H9 (cell line): ENCODE measurements at regions not wholly inside any gene's neighbourhood (a gene's known extent, or its start where the extent isn't known, plus 50 kb on each side); places are given as distances from the start of the nearest gene placed in this dataset.

Experiments used
- DNase-seq: peaks from one replicate; pipeline ENCODE4 v3.0.0-alpha.2; 2017
- H2AFZ ChIP-seq: one replicate; pipeline ENCODE4 v1.6.1; 2013; ENCODE audit warnings: mild to moderate bottlenecking, low read length, control low read depth, moderate library complexity
- H2AK5ac ChIP-seq: 2 replicates; pipeline ENCODE4 v1.6.1; 2013; ENCODE audit warnings: low read length, control low read depth, mixed read lengths; ENCODE audit not compliant: insufficient read length
- H2BK120ac ChIP-seq: one replicate; pipeline ENCODE4 v1.6.1; 2013; ENCODE audit warnings: low read depth, mild to moderate bottlenecking, low read length, control low read depth, inconsistent platforms; ENCODE audit not compliant: poor library complexity, severe bottlenecking
- H2BK12ac ChIP-seq: 2 replicates; pipeline ENCODE4 v1.6.1; 2013; ENCODE audit warnings: low read length, control low read depth, mixed read lengths, low read depth; ENCODE audit not compliant: insufficient read length
- H2BK15ac ChIP-seq: 2 replicates; pipeline ENCODE4 v1.6.1; 2013; ENCODE audit warnings: low read depth, low read length, control low read depth
- H2BK20ac ChIP-seq: one replicate; pipeline ENCODE4 v1.6.1; 2013; ENCODE audit warnings: low read depth, mild to moderate bottlenecking, low read length, control low read depth, inconsistent platforms; ENCODE audit not compliant: poor library complexity, severe bottlenecking
- H2BK5ac ChIP-seq: 2 replicates; pipeline ENCODE4 v1.6.1; 2013; ENCODE audit warnings: low read length, control low read depth, mixed read lengths; ENCODE audit not compliant: insufficient read length
- H3K14ac ChIP-seq: 2 replicates; pipeline ENCODE4 v1.6.1; 2013; ENCODE audit warnings: low read length, control low read depth; ENCODE audit not compliant: insufficient read depth
- H3K18ac ChIP-seq: 2 replicates; pipeline ENCODE4 v1.6.1; 2013; ENCODE audit warnings: low read depth, mild to moderate bottlenecking, mixed read lengths, low read length, control low read depth; ENCODE audit not compliant: insufficient read length
- H3K23ac ChIP-seq: 2 replicates; pipeline ENCODE4 v1.6.1; 2013; ENCODE audit warnings: low read length, control low read depth, mixed read lengths, low read depth; ENCODE audit not compliant: insufficient read length
- H3K23me2 ChIP-seq: 2 replicates; pipeline ENCODE4 v1.6.1; 2013; ENCODE audit warnings: low read depth, mild to moderate bottlenecking, mixed read lengths, low read length, control low read depth; ENCODE audit not compliant: insufficient read length, poor library complexity, severe bottlenecking
- H3K27ac ChIP-seq: 2 replicates; pipeline ENCODE4 v1.5.1; 2013; ENCODE audit warnings: low read length, control low read depth, mixed read lengths, low read depth; ENCODE audit not compliant: insufficient read length
- H3K27me3 ChIP-seq: 2 replicates; pipeline ENCODE4 v1.6.1; 2013; ENCODE audit warnings: low read length, control low read depth, inconsistent platforms; ENCODE audit not compliant: insufficient read depth
- H3K4ac ChIP-seq: 2 replicates; pipeline ENCODE4 v1.6.1; 2013; ENCODE audit warnings: low read depth, mild to moderate bottlenecking, control low read depth, inconsistent platforms, low read length, moderate library complexity
- H3K4me1 ChIP-seq: 2 replicates; pipeline ENCODE4 v1.6.1; 2013; ENCODE audit warnings: low read length, control low read depth, inconsistent platforms; ENCODE audit not compliant: insufficient read depth
- H3K4me2 ChIP-seq: 2 replicates; pipeline ENCODE4 v1.6.1; 2013; ENCODE audit warnings: low read length, control low read depth, mixed read lengths; ENCODE audit not compliant: insufficient read length, insufficient read depth
- H3K56ac ChIP-seq: 2 replicates; pipeline ENCODE4 v1.6.1; 2013; ENCODE audit warnings: low read depth, mild to moderate bottlenecking, mixed read lengths, low read length, control low read depth; ENCODE audit not compliant: insufficient read length
- H3K79me1 ChIP-seq: 2 replicates; pipeline ENCODE4 v1.6.1; 2013; ENCODE audit warnings: low read depth, mild to moderate bottlenecking, moderate library complexity, low read length, control low read depth, inconsistent platforms; ENCODE audit not compliant: insufficient read depth, poor library complexity, severe bottlenecking
- H3K79me2 ChIP-seq: 2 replicates; pipeline ENCODE4 v1.6.1; 2013; ENCODE audit warnings: low read length, control low read depth, inconsistent platforms; ENCODE audit not compliant: insufficient read depth
- H3K9ac ChIP-seq: 2 replicates; pipeline ENCODE4 v1.6.1; 2013; ENCODE audit warnings: low read length, control low read depth, mixed read lengths; ENCODE audit not compliant: insufficient read length; ENCODE audit errors: extremely low read depth
- H3K9me3 ChIP-seq: one replicate; pipeline ENCODE4 v1.6.1; 2013; ENCODE audit warnings: low read depth, low read length, inconsistent platforms; ENCODE audit not compliant: control insufficient read depth
- H3T11ph ChIP-seq: one replicate; pipeline ENCODE4 v1.6.1; 2013; ENCODE audit warnings: mild to moderate bottlenecking, low read length, control low read depth, inconsistent platforms
- H4K20me1 ChIP-seq: one replicate; pipeline ENCODE4 v1.6.1; 2013; ENCODE audit not compliant: control insufficient read depth, insufficient read length, insufficient read depth
- H4K5ac ChIP-seq: 2 replicates; pipeline ENCODE4 v1.6.1; 2013; ENCODE audit warnings: low read depth, mild to moderate bottlenecking, mixed read lengths, low read length, control low read depth; ENCODE audit not compliant: insufficient read length
- H4K8ac ChIP-seq: replicated peaks from 2 replicates; pipeline ENCODE4 v1.6.1; 2013; ENCODE audit warnings: low read length, control low read depth, mixed read lengths, low read depth; ENCODE audit not compliant: insufficient read length
- H4K91ac ChIP-seq: 2 replicates; pipeline ENCODE4 v1.6.1; 2013; ENCODE audit warnings: low read depth, mild to moderate bottlenecking, moderate library complexity, mixed read lengths, low read length, control low read depth; ENCODE audit not compliant: insufficient read length
- H3K27ac Mint-ChIP-seq, 3 experiments: 2 replicates in 2 of 3; 3 replicates in 1 of 3; pipeline ENCODE4 v1.8.0; 2020 to 2021; ENCODE audit warnings: mixed read lengths in 3 of 3, mild to moderate bottlenecking in 1 of 3, moderate library complexity in 1 of 3
- H3K27me3 Mint-ChIP-seq: 2 replicates; pipeline ENCODE4 v1.8.0; 2021; ENCODE audit warnings: low read depth, mild to moderate bottlenecking, moderate library complexity, mixed read lengths
- H3K36me3 Mint-ChIP-seq, 3 experiments: 2 replicates in 2 of 3; 3 replicates in 1 of 3; pipeline ENCODE4 v1.8.0; 2020 to 2021; ENCODE audit warnings: low read depth in 3 of 3, mixed read lengths in 3 of 3; ENCODE audit not compliant: insufficient read depth in 1 of 3
- H3K4me1 Mint-ChIP-seq, 2 experiments: 2 replicates each; pipeline ENCODE4 v1.8.0; 2020; ENCODE audit warnings: mixed read lengths in 2 of 2
- H3K4me3 Mint-ChIP-seq, 2 experiments: 2 replicates in 1 of 2; 3 replicates in 1 of 2; pipeline ENCODE4 v1.8.0; 2020 to 2021; ENCODE audit warnings: mild to moderate bottlenecking in 2 of 2, mixed read lengths in 2 of 2, moderate library complexity in 1 of 2
- H3K9me3 Mint-ChIP-seq, 2 experiments: 2 replicates in 1 of 2; 3 replicates in 1 of 2; pipeline ENCODE4 v1.8.0; 2020; ENCODE audit warnings: mild to moderate bottlenecking in 2 of 2, mixed read lengths in 2 of 2, moderate library complexity in 1 of 2
- WGBS: extraction: QIAGEN DNeasy Blood & Tissue Kit; methylation state at CpG from one replicate; pipeline ENCODE4 v1.1.7; 2013; ENCODE audit warnings: missing lambda C conversion rate, low lambda C conversion rate, mixed read lengths; ENCODE audit not compliant: insufficient read length; ENCODE audit errors: extremely low coverage; 5-methylcytosine and 5-hydroxymethylcytosine counted together
- TF ChIP-seq, protein P1 (sequence below): fragments of 200-600 bp; sonication (generic); conservative IDR thresholded peaks from 3 replicates; pipeline ENCODE4 v1.8.0; 2021; ENCODE audit warnings: antibody characterized with exemption, mild to moderate bottlenecking

DNA sequence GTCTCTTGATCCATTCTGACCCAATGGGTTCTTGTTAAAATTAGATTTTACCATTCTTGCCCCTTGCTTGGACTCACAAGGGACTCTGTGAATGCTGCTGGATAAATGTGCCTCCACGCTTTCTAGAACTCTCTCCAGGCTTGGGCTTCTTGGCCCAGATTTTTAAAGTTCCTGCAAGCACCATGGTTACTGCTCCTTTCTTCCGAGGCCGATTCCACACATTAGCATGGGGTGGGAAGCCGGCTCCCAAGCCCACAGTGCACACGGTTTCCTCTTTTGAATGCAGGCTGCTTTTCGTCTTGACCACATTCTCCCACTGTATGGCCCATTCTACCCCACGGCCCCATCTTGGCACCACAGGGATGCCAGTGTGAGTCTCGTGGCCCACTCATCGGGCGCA, 174.3 kb upstream of the PITRM1 start:
- WGBS, result no CpG with 5 or more reads among the region's 10 CpGs

More for the DNA sequence above, 174.3 kb upstream of the PITRM1 start:
- Histone ChIP-seq H3K27me3 (no peaks in the 10 kb centered on the region), H3K9me3 (no peaks in the 10 kb centered on the region), H4K8ac (no peak overlapping the region), H3T11ph (no peak overlapping the region), H4K20me1 (no peaks in the 10 kb centered on the region), H2AK5ac (no peak overlapping the region), H2BK12ac (no peak overlapping the region), H3K79me1 (no peaks in the 10 kb centered on the region), H3K4me1 (no peaks in the 10 kb centered on the region), H4K91ac (no peak overlapping the region), H3K56ac (no peak overlapping the region), H2BK15ac (no peak overlapping the region), H4K5ac (no peak overlapping the region), H3K4me2 (no peak overlapping the region), H2BK20ac (no peak overlapping the region), H2AFZ (no peak overlapping the region), H3K14ac (no peak overlapping the region), H2BK120ac (no peak overlapping the region), H3K23ac (no peak overlapping the region), H3K4ac (no peak overlapping the region), H3K9ac (no peak overlapping the region), H3K27ac (no peak overlapping the region), H3K79me2 (no peaks in the 10 kb centered on the region), H3K23me2 (no peaks in the 10 kb centered on the region), H3K18ac (no peak overlapping the region), H2BK5ac (no peak overlapping the region)
- Mint-ChIP-seq H3K27me3 (no peaks in the 10 kb centered on the region), H3K27ac (no peak overlapping the region), H3K9me3 (no peaks in the 10 kb centered on the region), H3K4me3 (no peak overlapping the region), H3K4me1 (peaks cover 0 to 3% of the 10 kb centered on the region in 2 experiments; a peak in 2 of 4 replicates), H3K36me3 (no peaks in the 10 kb centered on the region)
- TF ChIP-seq, protein P1, sequence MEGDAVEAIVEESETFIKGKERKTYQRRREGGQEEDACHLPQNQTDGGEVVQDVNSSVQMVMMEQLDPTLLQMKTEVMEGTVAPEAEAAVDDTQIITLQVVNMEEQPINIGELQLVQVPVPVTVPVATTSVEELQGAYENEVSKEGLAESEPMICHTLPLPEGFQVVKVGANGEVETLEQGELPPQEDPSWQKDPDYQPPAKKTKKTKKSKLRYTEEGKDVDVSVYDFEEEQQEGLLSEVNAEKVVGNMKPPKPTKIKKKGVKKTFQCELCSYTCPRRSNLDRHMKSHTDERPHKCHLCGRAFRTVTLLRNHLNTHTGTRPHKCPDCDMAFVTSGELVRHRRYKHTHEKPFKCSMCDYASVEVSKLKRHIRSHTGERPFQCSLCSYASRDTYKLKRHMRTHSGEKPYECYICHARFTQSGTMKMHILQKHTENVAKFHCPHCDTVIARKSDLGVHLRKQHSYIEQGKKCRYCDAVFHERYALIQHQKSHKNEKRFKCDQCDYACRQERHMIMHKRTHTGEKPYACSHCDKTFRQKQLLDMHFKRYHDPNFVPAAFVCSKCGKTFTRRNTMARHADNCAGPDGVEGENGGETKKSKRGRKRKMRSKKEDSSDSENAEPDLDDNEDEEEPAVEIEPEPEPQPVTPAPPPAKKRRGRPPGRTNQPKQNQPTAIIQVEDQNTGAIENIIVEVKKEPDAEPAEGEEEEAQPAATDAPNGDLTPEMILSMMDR, result no peak
- DNase-seq, result no peak
